K562 (cell line): ENCODE measurements at regions not wholly inside any gene's neighbourhood (a gene's known extent, or its start where the extent isn't known, plus 50 kb on each side); places are given as distances from the start of the nearest gene placed in this dataset.

Experiments used
- ATAC-seq: fragments of 200-7000 bp; cut with Tn5 transposase; 3 replicates; pipeline ENCODE4 v1.9.1; 2020; ENCODE audit warnings: moderate library complexity
- BruUV-seq: library from RNA; stranded (reverse); fragments of 400-500 nt; replicated peaks from 2 replicates; lab custom pipeline; 2021; lab: Mats Ljungman, UMichigan
- CTCF ChIA-PET: fragments of 300-600 bp; formaldehyde crosslinking; extraction: SDS; loops from one replicate; lab custom pipeline; 2021; ENCODE audit warnings: low intra/inter-chr PET ratio; lab: Yijun Ruan, JAX
- POLR2A ChIA-PET: fragments of 300-600, 350-650 bp; sonication (Branson Sonifier 250); formaldehyde crosslinking; extraction: SDS; loops from one replicate; lab custom pipeline; 2021; ENCODE audit warnings: antibody characterized with exemption, inconsistent platforms; lab: Yijun Ruan, JAX
- DNase-seq, 4 experiments: peaks; one replicate each; pipeline versions ENCODE4 v3.0.0 to v3.0.0-alpha.2; 2011 to 2018; ENCODE audit warnings: low spot score in 3 of 4, mixed read lengths in 3 of 4; ENCODE audit errors: extremely low read depth in 1 of 4
- FAIRE-seq: peaks from 2 replicates; lab custom pipeline; 2011; peaks lifted over from hg19 to GRCh38; lab: Jason Lieb, UNC
- H2AFZ ChIP-seq: 2 replicates; pipeline ENCODE4 v1.6.0; 2011; ENCODE audit warnings: low read depth, low read length, control low read depth, inconsistent platforms
- H3K27ac ChIP-seq: fragments of 200-600 bp; 3 replicates; pipeline ENCODE4 v1.8.0; 2011; ENCODE audit warnings: low read depth, mild to moderate bottlenecking, control low read depth, inconsistent platforms, low read length, moderate library complexity, mixed read lengths; ENCODE audit errors: extremely low read depth
- H3K27me3 ChIP-seq, 2 experiments: fragments of 300-600 bp in 1 of 2; 2 replicates in 1 of 2; 3 replicates in 1 of 2; pipeline versions ENCODE4 v1.6.0 to v1.8.0; 2011; ENCODE audit warnings: inconsistent platforms in 2 of 2, low read length in 2 of 2, mild to moderate bottlenecking in 1 of 2, mixed read lengths in 1 of 2, moderate library complexity in 1 of 2; ENCODE audit not compliant: control insufficient read depth in 2 of 2, insufficient read depth in 2 of 2
- H3K36me3 ChIP-seq: fragments of 300-600 bp; 3 replicates; pipeline ENCODE4 v1.8.0; 2011; ENCODE audit warnings: mild to moderate bottlenecking, low read length, inconsistent platforms; ENCODE audit not compliant: control insufficient read depth, insufficient read depth
- H3K4me1 ChIP-seq, 2 experiments: fragments of 200-600 bp in 1 of 2; replicated peaks in 1 of 2; 2 replicates in 1 of 2; 3 replicates in 1 of 2; pipeline versions ENCODE4 v1.5.1 to v1.8.0; 2011; ENCODE audit warnings: inconsistent platforms in 2 of 2, low read length in 2 of 2, mild to moderate bottlenecking in 1 of 2, mixed read lengths in 1 of 2, moderate library complexity in 1 of 2; ENCODE audit not compliant: control insufficient read depth in 2 of 2, insufficient read depth in 2 of 2
- H3K4me2 ChIP-seq: 2 replicates; pipeline ENCODE4 v1.6.1; 2011; ENCODE audit warnings: low read length, control low read depth, inconsistent platforms, mixed read lengths; ENCODE audit not compliant: insufficient read depth
- H3K4me3 ChIP-seq: fragments of 200-600 bp; sonication (generic), shearing (Covaris generic); 2 replicates; pipeline ENCODE4 v1.5.1; 2016; ENCODE audit warnings: control low read depth, inconsistent platforms
- H3K79me2 ChIP-seq: fragments of 200-600 bp; 3 replicates; pipeline ENCODE4 v1.8.0; 2011; ENCODE audit warnings: low read length, inconsistent platforms; ENCODE audit not compliant: control insufficient read depth, insufficient read depth
- H3K9ac ChIP-seq, 2 experiments: 2 replicates each; pipeline versions ENCODE4 v1.6.0 to v1.6.1; 2011; ENCODE audit warnings: low read depth in 2 of 2, low read length in 2 of 2, control low read depth in 1 of 2, inconsistent platforms in 1 of 2, mild to moderate bottlenecking in 1 of 2, mixed read lengths in 1 of 2; ENCODE audit not compliant: insufficient read depth in 1 of 2
- H3K9me1 ChIP-seq: one replicate; pipeline ENCODE4 v1.6.0; 2011; ENCODE audit warnings: inconsistent platforms, mild to moderate bottlenecking, low read length, moderate library complexity; ENCODE audit not compliant: control insufficient read depth, insufficient read depth
- H3K9me3 ChIP-seq: replicated peaks from 2 replicates; pipeline ENCODE4 v1.5.1; 2011; ENCODE audit warnings: low read depth, low read length, inconsistent platforms; ENCODE audit not compliant: control insufficient read depth, insufficient read depth
- H4K20me1 ChIP-seq: replicated peaks from 2 replicates; pipeline ENCODE4 v1.6.1; 2011; ENCODE audit warnings: low read length, inconsistent platforms, mixed read lengths; ENCODE audit not compliant: control insufficient read depth, insufficient read depth
- GABPA ChIP-seq: fragments of 200-800 bp; sonication (Bioruptor generic); conservative IDR thresholded peaks from 2 replicates; pipeline ENCODE4 v1.6.1; 2016; ENCODE audit warnings: low read depth, missing genetic modification characterization, missing compliant biosample characterization
- KDM2B ChIP-seq: fragments of 250-450 bp; sonication (Bioruptor Pico); IDR thresholded peaks from 2 replicates; pipeline ENCODE4 v1.8.0; 2021; ENCODE audit warnings: mild to moderate bottlenecking, moderate library complexity
- RBM15 ChIP-seq: fragments of 200-400 bp; formaldehyde crosslinking; IDR thresholded peaks from 2 replicates; pipeline ENCODE4 v1.6.1; 2018; ENCODE audit warnings: mild to moderate bottlenecking, low read length, moderate library complexity; ENCODE audit not compliant: insufficient read depth
- SLC30A9 ChIP-seq: fragments of 250-450 bp; sonication (Bioruptor Pico); IDR thresholded peaks from 2 replicates; pipeline ENCODE4 v1.8.0; 2022; ENCODE audit warnings: mild to moderate bottlenecking, moderate library complexity
- SNIP1 ChIP-seq: fragments of 450-650 bp; IDR thresholded peaks from 2 replicates; pipeline ENCODE4 v1.7.1; 2017; ENCODE audit warnings: low read depth, mild to moderate bottlenecking
- SP1 ChIP-seq: sonication (generic); formaldehyde crosslinking; IDR thresholded peaks from 2 replicates; pipeline ENCODE4 v1.8.1; 2022; ENCODE audit warnings: mild to moderate bottlenecking, missing genetic modification reagents
- SREBF2 ChIP-seq: sonication (generic); formaldehyde crosslinking; IDR thresholded peaks from 2 replicates; pipeline ENCODE4 v1.4.0; 2020; ENCODE audit warnings: mild to moderate bottlenecking, missing genetic modification reagents
- ZBTB7A ChIP-seq: IDR thresholded peaks from 2 replicates; pipeline ENCODE4 v1.6.1; 2011; ENCODE audit warnings: low read depth, mild to moderate bottlenecking, low read length, moderate library complexity, borderline replicate concordance; ENCODE audit not compliant: control insufficient read depth
- ZFP1 ChIP-seq: fragments of 450-650 bp; formaldehyde crosslinking; IDR thresholded peaks from 2 replicates; pipeline ENCODE4 v1.4.0; 2020; ENCODE audit warnings: mild to moderate bottlenecking, mixed read lengths
- ZFP30 ChIP-seq: fragments of 250-450 bp; sonication (Bioruptor Pico); IDR thresholded peaks from 2 replicates; pipeline ENCODE4 v1.8.0; 2022; ENCODE audit warnings: moderate library complexity, mild to moderate bottlenecking, inconsistent platforms, borderline replicate concordance
- ZNF830 ChIP-seq: fragments of 250-450 bp; sonication (Bioruptor Pico); IDR thresholded peaks from 2 replicates; pipeline ENCODE4 v1.5.0; 2021; ENCODE audit warnings: mild to moderate bottlenecking
- WGBS: fragments of 100-300 bp; shearing (Covaris generic); methylation state at CpG from one replicate; pipeline ENCODE4 v1.1.6; 2016; ENCODE audit warnings: low coverage, mixed read lengths; ENCODE audit not compliant: insufficient coverage; ENCODE audit errors: missing lambda C conversion rate; 5-methylcytosine and 5-hydroxymethylcytosine counted together
- in situ Hi-C: fragments of 300-500 bp; cut with MboI; formaldehyde crosslinking; loops from 4 replicates; pipeline ENCODE4 v1.15.0; 2018; ENCODE audit warnings: inconsistent platforms, mixed read lengths
- intact Hi-C: fragments of 100-400 bp; cut with micrococcal nuclease; formaldehyde crosslinking; loops from 2 replicates; pipeline ENCODE4 v1.14.2; 2022
- TF ChIP-seq, protein P1 (sequence below): fragments of 200-800 bp; sonication (Bioruptor generic); IDR thresholded peaks from 2 replicates; pipeline ENCODE4 v1.6.1; 2016; ENCODE audit warnings: missing genetic modification characterization, missing compliant biosample characterization
- TF ChIP-seq, protein P2 (sequence below): fragments of 250-450 bp; sonication (Bioruptor Pico); IDR thresholded peaks from 2 replicates; pipeline ENCODE4 v1.8.0; 2022; ENCODE audit warnings: moderate library complexity, mild to moderate bottlenecking, inconsistent platforms
- TF ChIP-seq, protein P3 (sequence below), 2 experiments: fragments of 200-800 bp in 1 of 2; sonication (Bioruptor generic) in 1 of 2; sonication (generic) in 1 of 2; formaldehyde crosslinking in 1 of 2; IDR thresholded peaks in 1 of 2; conservative IDR thresholded peaks in 1 of 2; 2 replicates each; pipeline versions ENCODE4 v1.5.0 to v1.6.1; 2016 to 2020; ENCODE audit warnings: missing compliant biosample characterization in 1 of 2, missing genetic modification characterization in 1 of 2, missing genetic modification reagents in 1 of 2

DNA sequence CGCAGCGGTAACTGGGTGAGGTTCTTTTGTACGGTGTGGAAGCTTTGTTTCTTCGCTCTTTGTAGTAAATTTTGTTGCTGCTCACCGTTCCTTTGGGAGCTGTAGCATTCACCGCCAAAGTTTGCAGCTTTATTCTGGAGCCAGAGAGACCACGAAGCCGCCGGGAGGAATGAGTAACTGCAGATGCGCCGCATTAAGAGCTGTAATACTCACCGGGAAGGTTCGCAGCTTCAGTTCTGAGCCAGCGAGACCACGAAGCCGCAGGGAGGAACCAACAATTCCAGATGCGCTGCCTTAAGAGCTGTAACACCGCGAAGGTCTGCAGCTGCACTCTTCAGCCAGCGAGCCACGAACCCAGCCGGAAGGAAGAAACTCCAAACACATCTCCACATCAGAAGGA lies 56.0 kb upstream of the DYNC1LI1 start:
- H3K4me3 ChIP-seq = no peak overlapping the region
- no peaks in the 10 kb centered on the region for H4K20me1 ChIP-seq
- H3K27ac ChIP-seq = no peak overlapping the region
- DNase-seq (no peak), FAIRE-seq (no peak), ATAC-seq (no peak)
- CTCF ChIA-PET = interaction anchor here (0.6 kb wide), 1 partner anchor 1700 kb away, joined by 3 read pairs; no protein-coding TSS in a partner anchor
- WGBS = 49% methylated on average over 22 of the region's 22 CpGs
- POLR2A ChIA-PET = interaction anchor here (0.7 to 1.2 kb wide), 3 partner anchors 9 to 1367 kb away, joined by 3 read pairs; no protein-coding TSS in a partner anchor
- no peaks in the 10 kb centered on the region for H3K9me3 ChIP-seq
- no peak overlapping the region for H3K9ac ChIP-seq
- intact Hi-C loops (no loop called here), in situ Hi-C loops (no loop called here)
- no peaks in the 10 kb centered on the region for H3K36me3 ChIP-seq
- peaks cover 21% of the 10 kb centered on the region in 2 experiments; a peak in 4 of 5 replicates for H3K27me3 ChIP-seq
- H3K9me1 ChIP-seq = no peaks in the 10 kb centered on the region
- peaks cover 0 to 4% of the 10 kb centered on the region in 2 experiments; a peak in 1 of 5 replicates for H3K4me1 ChIP-seq
- H3K4me2 ChIP-seq = no peak overlapping the region
- H2AFZ ChIP-seq = peak overlapping the region; percentile 58
- no TSS peak for BruUV-seq
- H3K79me2 ChIP-seq = no peaks in the 10 kb centered on the region
- TF ChIP-seq KDM2B (CRISPR knock-in tag) (no peak), SP1 (no peak), RBM15 (no peak), ZNF830 (CRISPR knock-in tag) (no peak), ZBTB7A (no peak), GABPA (tag) (no peak), SNIP1 (no peak), SLC30A9 (CRISPR knock-in tag) (no peak), ZFP1 (CRISPR knock-in tag) (no peak), ZFP30 (CRISPR knock-in tag) (no peak), SREBF2 (CRISPR knock-in tag) (no peak)
- TF ChIP-seq, protein P1, sequence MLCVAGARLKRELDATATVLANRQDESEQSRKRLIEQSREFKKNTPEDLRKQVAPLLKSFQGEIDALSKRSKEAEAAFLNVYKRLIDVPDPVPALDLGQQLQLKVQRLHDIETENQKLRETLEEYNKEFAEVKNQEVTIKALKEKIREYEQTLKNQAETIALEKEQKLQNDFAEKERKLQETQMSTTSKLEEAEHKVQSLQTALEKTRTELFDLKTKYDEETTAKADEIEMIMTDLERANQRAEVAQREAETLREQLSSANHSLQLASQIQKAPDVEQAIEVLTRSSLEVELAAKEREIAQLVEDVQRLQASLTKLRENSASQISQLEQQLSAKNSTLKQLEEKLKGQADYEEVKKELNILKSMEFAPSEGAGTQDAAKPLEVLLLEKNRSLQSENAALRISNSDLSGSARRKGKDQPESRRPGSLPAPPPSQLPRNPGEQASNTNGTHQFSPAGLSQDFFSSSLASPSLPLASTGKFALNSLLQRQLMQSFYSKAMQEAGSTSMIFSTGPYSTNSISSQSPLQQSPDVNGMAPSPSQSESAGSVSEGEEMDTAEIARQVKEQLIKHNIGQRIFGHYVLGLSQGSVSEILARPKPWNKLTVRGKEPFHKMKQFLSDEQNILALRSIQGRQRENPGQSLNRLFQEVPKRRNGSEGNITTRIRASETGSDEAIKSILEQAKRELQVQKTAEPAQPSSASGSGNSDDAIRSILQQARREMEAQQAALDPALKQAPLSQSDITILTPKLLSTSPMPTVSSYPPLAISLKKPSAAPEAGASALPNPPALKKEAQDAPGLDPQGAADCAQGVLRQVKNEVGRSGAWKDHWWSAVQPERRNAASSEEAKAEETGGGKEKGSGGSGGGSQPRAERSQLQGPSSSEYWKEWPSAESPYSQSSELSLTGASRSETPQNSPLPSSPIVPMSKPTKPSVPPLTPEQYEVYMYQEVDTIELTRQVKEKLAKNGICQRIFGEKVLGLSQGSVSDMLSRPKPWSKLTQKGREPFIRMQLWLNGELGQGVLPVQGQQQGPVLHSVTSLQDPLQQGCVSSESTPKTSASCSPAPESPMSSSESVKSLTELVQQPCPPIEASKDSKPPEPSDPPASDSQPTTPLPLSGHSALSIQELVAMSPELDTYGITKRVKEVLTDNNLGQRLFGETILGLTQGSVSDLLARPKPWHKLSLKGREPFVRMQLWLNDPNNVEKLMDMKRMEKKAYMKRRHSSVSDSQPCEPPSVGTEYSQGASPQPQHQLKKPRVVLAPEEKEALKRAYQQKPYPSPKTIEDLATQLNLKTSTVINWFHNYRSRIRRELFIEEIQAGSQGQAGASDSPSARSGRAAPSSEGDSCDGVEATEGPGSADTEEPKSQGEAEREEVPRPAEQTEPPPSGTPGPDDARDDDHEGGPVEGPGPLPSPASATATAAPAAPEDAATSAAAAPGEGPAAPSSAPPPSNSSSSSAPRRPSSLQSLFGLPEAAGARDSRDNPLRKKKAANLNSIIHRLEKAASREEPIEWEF (CRISPR knock-in tag) = no peak
- TF ChIP-seq, protein P2, sequence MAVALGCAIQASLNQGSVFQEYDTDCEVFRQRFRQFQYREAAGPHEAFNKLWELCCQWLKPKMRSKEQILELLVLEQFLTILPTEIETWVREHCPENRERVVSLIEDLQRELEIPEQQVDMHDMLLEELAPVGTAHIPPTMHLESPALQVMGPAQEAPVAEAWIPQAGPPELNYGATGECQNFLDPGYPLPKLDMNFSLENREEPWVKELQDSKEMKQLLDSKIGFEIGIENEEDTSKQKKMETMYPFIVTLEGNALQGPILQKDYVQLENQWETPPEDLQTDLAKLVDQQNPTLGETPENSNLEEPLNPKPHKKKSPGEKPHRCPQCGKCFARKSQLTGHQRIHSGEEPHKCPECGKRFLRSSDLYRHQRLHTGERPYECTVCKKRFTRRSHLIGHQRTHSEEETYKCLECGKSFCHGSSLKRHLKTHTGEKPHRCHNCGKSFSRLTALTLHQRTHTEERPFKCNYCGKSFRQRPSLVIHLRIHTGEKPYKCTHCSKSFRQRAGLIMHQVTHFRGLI (CRISPR knock-in tag) = no peak
- TF ChIP-seq, protein P3, sequence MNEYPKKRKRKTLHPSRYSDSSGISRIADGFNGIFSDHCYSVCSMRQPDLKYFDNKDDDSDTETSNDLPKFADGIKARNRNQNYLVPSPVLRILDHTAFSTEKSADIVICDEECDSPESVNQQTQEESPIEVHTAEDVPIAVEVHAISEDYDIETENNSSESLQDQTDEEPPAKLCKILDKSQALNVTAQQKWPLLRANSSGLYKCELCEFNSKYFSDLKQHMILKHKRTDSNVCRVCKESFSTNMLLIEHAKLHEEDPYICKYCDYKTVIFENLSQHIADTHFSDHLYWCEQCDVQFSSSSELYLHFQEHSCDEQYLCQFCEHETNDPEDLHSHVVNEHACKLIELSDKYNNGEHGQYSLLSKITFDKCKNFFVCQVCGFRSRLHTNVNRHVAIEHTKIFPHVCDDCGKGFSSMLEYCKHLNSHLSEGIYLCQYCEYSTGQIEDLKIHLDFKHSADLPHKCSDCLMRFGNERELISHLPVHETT (CRISPR knock-in tag; conservative IDR thresholded peaks at IDR 0.05 in 1 of 2, IDR thresholded peaks at IDR 0.05 in 1 of 2) = no peak
